Mesenchymal stem cell (in vitro differentiated cells and primary cell): ENCODE measurements at regions not wholly inside any gene's neighbourhood (a gene's known extent, or its start where the extent isn't known, plus 50 kb on each side); places are given as distances from the start of the nearest gene placed in this dataset.

ENCODE experiments used
- DNase-seq: peaks from one replicate; pipeline ENCODE4 v3.0.0-alpha.2; 2013
- H2AFZ ChIP-seq: one replicate; pipeline ENCODE4 v1.6.1; 2013; ENCODE audit warnings: low read depth, mild to moderate bottlenecking, control low read depth, inconsistent platforms, low read length, moderate library complexity
- H2AK5ac ChIP-seq: 2 replicates; pipeline ENCODE4 v1.6.1; 2013; ENCODE audit warnings: low read length, moderate library complexity, mild to moderate bottlenecking, inconsistent platforms; ENCODE audit not compliant: severe bottlenecking
- H2BK120ac ChIP-seq: one replicate; pipeline ENCODE4 v1.6.1; 2013; ENCODE audit warnings: low read depth, mild to moderate bottlenecking, inconsistent platforms, low read length, moderate library complexity
- H2BK12ac ChIP-seq, 2 experiments: one replicate each; pipeline ENCODE4 v1.6.1; 2013; ENCODE audit warnings: inconsistent platforms in 2 of 2, low read length in 2 of 2, mild to moderate bottlenecking in 2 of 2, moderate library complexity in 2 of 2, control low read depth in 1 of 2
- H2BK15ac ChIP-seq: one replicate; pipeline ENCODE4 v1.6.1; 2013; ENCODE audit warnings: mild to moderate bottlenecking, low read depth, inconsistent platforms; ENCODE audit not compliant: poor library complexity, severe bottlenecking
- H2BK5ac ChIP-seq: 2 replicates; pipeline ENCODE4 v1.6.1; 2013; ENCODE audit warnings: low read depth, mild to moderate bottlenecking, low read length, control low read depth, inconsistent platforms; ENCODE audit not compliant: poor library complexity, severe bottlenecking
- H3K14ac ChIP-seq, 2 experiments: one replicate each; pipeline ENCODE4 v1.6.1; 2013; ENCODE audit warnings: inconsistent platforms in 2 of 2, low read length in 2 of 2, control low read depth in 1 of 2, mild to moderate bottlenecking in 1 of 2, moderate library complexity in 1 of 2
- H3K18ac ChIP-seq, 2 experiments: one replicate each; pipeline ENCODE4 v1.6.1; 2013; ENCODE audit warnings: inconsistent platforms in 2 of 2, low read length in 2 of 2, control low read depth in 1 of 2, low read depth in 1 of 2, mild to moderate bottlenecking in 1 of 2
- H3K23ac ChIP-seq, 2 experiments: one replicate each; pipeline ENCODE4 v1.6.1; 2013; ENCODE audit warnings: inconsistent platforms in 2 of 2, low read length in 2 of 2, mild to moderate bottlenecking in 2 of 2, moderate library complexity in 2 of 2, control low read depth in 1 of 2
- H3K27ac ChIP-seq: 2 replicates; pipeline ENCODE4 v1.5.1; 2013; ENCODE audit warnings: mild to moderate bottlenecking, moderate library complexity, low read length, control low read depth, inconsistent platforms; ENCODE audit not compliant: poor library complexity, severe bottlenecking
- H3K27me3 ChIP-seq, 2 experiments: 2 replicates each; pipeline versions ENCODE4 v1.6.1 to v1.7.0; 2013; ENCODE audit warnings: low read length in 2 of 2, mild to moderate bottlenecking in 2 of 2, moderate library complexity in 2 of 2, control low read depth in 1 of 2, inconsistent platforms in 1 of 2; ENCODE audit not compliant: control insufficient read depth in 1 of 2, insufficient read depth in 1 of 2
- H3K36me3 ChIP-seq, 2 experiments: 2 replicates each; pipeline versions ENCODE4 v1.6.1 to v1.7.0; 2013; ENCODE audit warnings: low read length in 2 of 2, control low read depth in 1 of 2, inconsistent platforms in 1 of 2, low read depth in 1 of 2, mild to moderate bottlenecking in 1 of 2; ENCODE audit not compliant: insufficient read depth in 2 of 2, control insufficient read depth in 1 of 2
- H3K4ac ChIP-seq, 2 experiments: one replicate each; pipeline ENCODE4 v1.6.1; 2013; ENCODE audit warnings: inconsistent platforms in 2 of 2, low read length in 2 of 2, mild to moderate bottlenecking in 2 of 2, moderate library complexity in 2 of 2, control low read depth in 1 of 2, low read depth in 1 of 2
- H3K4me1 ChIP-seq: 2 replicates; pipeline ENCODE4 v1.6.1; 2013; ENCODE audit warnings: low read depth, low read length, control low read depth; ENCODE audit not compliant: control insufficient read depth, insufficient read depth
- H3K4me2 ChIP-seq: 2 replicates; pipeline ENCODE4 v1.6.1; 2013; ENCODE audit warnings: low read length, mild to moderate bottlenecking, inconsistent platforms; ENCODE audit not compliant: poor library complexity, severe bottlenecking
- H3K4me3 ChIP-seq, 2 experiments: 2 replicates each; pipeline versions ENCODE4 v1.5.1 to v1.7.0; 2013; ENCODE audit warnings: low read length in 2 of 2, mild to moderate bottlenecking in 2 of 2, control low read depth in 1 of 2, low read depth in 1 of 2; ENCODE audit not compliant: insufficient read depth in 1 of 2
- H3K79me1 ChIP-seq: replicated peaks from 2 replicates; pipeline ENCODE4 v1.6.1; 2013; ENCODE audit warnings: mild to moderate bottlenecking, control low read depth, low read length, inconsistent platforms; ENCODE audit not compliant: poor library complexity, severe bottlenecking
- H3K9ac ChIP-seq: 2 replicates; pipeline ENCODE4 v1.7.0; 2013; ENCODE audit warnings: mild to moderate bottlenecking, low read length, moderate library complexity
- H3K9me3 ChIP-seq: 2 replicates; pipeline ENCODE4 v1.7.0; 2013; ENCODE audit warnings: mild to moderate bottlenecking, low read length; ENCODE audit not compliant: control insufficient read depth
- H4K8ac ChIP-seq: one replicate; pipeline ENCODE4 v1.6.1; 2013; ENCODE audit warnings: inconsistent platforms, mild to moderate bottlenecking, low read length, moderate library complexity
- H4K91ac ChIP-seq: one replicate; pipeline ENCODE4 v1.6.1; 2013; ENCODE audit warnings: mild to moderate bottlenecking, low read length, inconsistent platforms
- WGBS: methylation state at CpG from one replicate; pipeline ENCODE4 v1.1.7; 2013; ENCODE audit warnings: mixed read lengths; 5-methylcytosine and 5-hydroxymethylcytosine counted together

- no peaks in the 10 kb centered on the region for H3K9me3 ChIP-seq
- H4K8ac ChIP-seq = no peak overlapping the region
Measured at GRCh38 chr12:28827861-28828260, 321.2 kb upstream of the FAR2 start.

GRCh38 chr12:28828318-28828717 is 320.8 kb upstream of the FAR2 start:
- no peaks in the 10 kb centered on the region for H3K4me1 ChIP-seq
- H3K4me2 ChIP-seq = no peak overlapping the region
- H2AK5ac ChIP-seq = no peak overlapping the region
- H4K91ac ChIP-seq = no peak overlapping the region
- H3K36me3 ChIP-seq = no peaks in the 10 kb centered on the region
- H2BK5ac ChIP-seq = no peak overlapping the region
- no peak overlapping the region for H3K23ac ChIP-seq
- H3K9me3 ChIP-seq = peaks cover 1% of the 10 kb centered on the region
- 83% methylated on average over 2 of the region's 2 CpGs for WGBS
- no peak overlapping the region for H3K14ac ChIP-seq
- H4K8ac ChIP-seq = no peak overlapping the region
- H3K18ac ChIP-seq = no peak overlapping the region
- no peaks in the 10 kb centered on the region for H3K79me1 ChIP-seq
- no peak overlapping the region for H3K4ac ChIP-seq
- DNase-seq = no peak
- H3K9ac ChIP-seq = no peak overlapping the region
- no peak overlapping the region for H2AFZ ChIP-seq
- no peak overlapping the region for H2BK15ac ChIP-seq
- no peak overlapping the region for H3K27ac ChIP-seq
- no peak overlapping the region for H2BK12ac ChIP-seq
- H3K27me3 ChIP-seq = no peaks in the 10 kb centered on the region
- no peak overlapping the region for H3K4me3 ChIP-seq
- no peak overlapping the region for H2BK120ac ChIP-seq

More at GRCh38 chr12:28827861-28828260, 321.2 kb upstream of the FAR2 start:
- Histone ChIP-seq H2BK120ac (no peak overlapping the region), H2AFZ (no peak overlapping the region), H2BK15ac (no peak overlapping the region), H3K36me3 (no peaks in the 10 kb centered on the region), H3K18ac (no peak overlapping the region), H3K79me1 (no peaks in the 10 kb centered on the region), H2AK5ac (no peak overlapping the region), H3K4me1 (no peaks in the 10 kb centered on the region), H3K9ac (no peak overlapping the region), H3K14ac (no peak overlapping the region), H2BK12ac (no peak overlapping the region), H3K4ac (no peak overlapping the region), H3K4me2 (no peak overlapping the region), H2BK5ac (no peak overlapping the region), H4K91ac (no peak overlapping the region), H3K23ac (no peak overlapping the region), H3K27me3 (no peaks in the 10 kb centered on the region), H3K4me3 (no peak overlapping the region), H3K27ac (no peak overlapping the region)
- 46% methylated on average over 3 of the region's 3 CpGs for WGBS
- no peak for DNase-seq

GRCh38 chr12:28830491-28830890 is 318.6 kb upstream of the FAR2 start:
- H2AFZ ChIP-seq = no peak overlapping the region
- no peak for DNase-seq
- H3K27me3 ChIP-seq = no peaks in the 10 kb centered on the region
- no peaks in the 10 kb centered on the region for H3K79me1 ChIP-seq
- no peak overlapping the region for H4K91ac ChIP-seq
- no peak overlapping the region for H3K14ac ChIP-seq
- H4K8ac ChIP-seq = no peak overlapping the region
- WGBS = 75% methylated on average over 11 of the region's 11 CpGs
- H3K9ac ChIP-seq = no peak overlapping the region
- no peak overlapping the region for H3K4me2 ChIP-seq
- H3K9me3 ChIP-seq = peaks cover 13% of the 10 kb centered on the region
- no peaks in the 10 kb centered on the region for H3K36me3 ChIP-seq
- no peak overlapping the region for H2BK12ac ChIP-seq
- H2BK15ac ChIP-seq = no peak overlapping the region
- no peak overlapping the region for H3K4ac ChIP-seq
- H2BK5ac ChIP-seq = no peak overlapping the region
- no peak overlapping the region for H3K23ac ChIP-seq
- no peak overlapping the region for H2AK5ac ChIP-seq
- H3K4me3 ChIP-seq = no peak overlapping the region
- H2BK120ac ChIP-seq = no peak overlapping the region
- no peaks in the 10 kb centered on the region for H3K4me1 ChIP-seq
- H3K27ac ChIP-seq = no peak overlapping the region
- no peak overlapping the region for H3K18ac ChIP-seq

- no peak overlapping the region for H2BK120ac ChIP-seq
- no peak overlapping the region for H2BK12ac ChIP-seq
- H3K27me3 ChIP-seq = no peaks in the 10 kb centered on the region
- no peak overlapping the region for H3K4me3 ChIP-seq
- 80% methylated on average over 1 of the region's 2 CpGs for WGBS
- no peak overlapping the region for H2BK5ac ChIP-seq
- no peak overlapping the region for H2AFZ ChIP-seq
- no peak overlapping the region for H3K14ac ChIP-seq
- no peak overlapping the region for H4K8ac ChIP-seq
- no peaks in the 10 kb centered on the region for H3K36me3 ChIP-seq
- H3K23ac ChIP-seq = no peak overlapping the region
- no peak overlapping the region for H4K91ac ChIP-seq
- no peak for DNase-seq
- H3K9ac ChIP-seq = no peak overlapping the region
- no peak overlapping the region for H2AK5ac ChIP-seq
- H3K4me1 ChIP-seq = no peaks in the 10 kb centered on the region
- no peak overlapping the region for H2BK15ac ChIP-seq
- H3K4me2 ChIP-seq = no peak overlapping the region
- H3K9me3 ChIP-seq = no peaks in the 10 kb centered on the region
- no peak overlapping the region for H3K27ac ChIP-seq
- no peaks in the 10 kb centered on the region for H3K79me1 ChIP-seq
- no peak overlapping the region for H3K18ac ChIP-seq
- H3K4ac ChIP-seq = no peak overlapping the region
Measured at GRCh38 chr12:28844718-28845117, 304.4 kb upstream of the FAR2 start.
